Caco-2 (cell line): ENCODE measurements at regions not wholly inside any gene's neighbourhood (a gene's known extent, or its start where the extent isn't known, plus 50 kb on each side); places are given as distances from the start of the nearest gene placed in this dataset.
A peak's percentile ranks its signal among the peaks of the same experiment; 100 is the strongest.

Experiments used
- BruUV-seq: library from RNA; stranded (reverse); fragments of 400-500 nt; replicated peaks from 2 replicates; lab custom pipeline; 2021; lab: Mats Ljungman, UMichigan
- CTCF ChIA-PET: fragments of 300-600 bp; sonication (Branson Sonifier 250); formaldehyde crosslinking; loops from one replicate; lab custom pipeline; 2022; ENCODE audit warnings: antibody characterized with exemption; lab: Charles Lee
- POLR2A ChIA-PET: fragments of 300-600 bp; sonication (Branson Sonifier 250); formaldehyde crosslinking; loops from one replicate; lab custom pipeline; 2022; ENCODE audit warnings: antibody characterized with exemption; lab: Charles Lee
- DNase-seq, 2 experiments: peaks; one replicate each; pipeline versions ENCODE4 v3.0.0 to v3.0.0-alpha.2; 2020 to 2022
- H3K27me3 ChIP-seq: replicated peaks from 2 replicates; pipeline ENCODE4 v1.6.0; 2011; ENCODE audit warnings: low read length; ENCODE audit not compliant: control insufficient read depth, insufficient read depth
- H3K36me3 ChIP-seq: 2 replicates; pipeline ENCODE4 v1.5.1; 2011; ENCODE audit warnings: low read length; ENCODE audit not compliant: control insufficient read depth, insufficient read depth
- H3K4me1 ChIP-seq: fragments of 250-450 bp; sonication (Bioruptor Pico); 2 replicates; pipeline ENCODE4 v1.5.1; 2020; ENCODE audit warnings: mild to moderate bottlenecking
- H3K4me3 ChIP-seq: 2 replicates; pipeline ENCODE4 v1.5.1; 2011; ENCODE audit warnings: low read depth, mild to moderate bottlenecking, control low read depth, low read length
- H3K9me3 ChIP-seq: fragments of 250-450 bp; sonication (Bioruptor Pico); 2 replicates; pipeline ENCODE4 v1.5.1; 2020; ENCODE audit warnings: mild to moderate bottlenecking, moderate library complexity
- H3K27ac Mint-ChIP-seq: one replicate; pipeline ENCODE4 v1.8.0; 2022; ENCODE audit warnings: mixed read lengths; ENCODE audit not compliant: unreplicated experiment
- H3K27me3 Mint-ChIP-seq: one replicate; pipeline ENCODE4 v1.8.0; 2022; ENCODE audit warnings: mixed read lengths; ENCODE audit not compliant: insufficient read depth, unreplicated experiment
- H3K36me3 Mint-ChIP-seq: one replicate; pipeline ENCODE4 v1.8.0; 2022; ENCODE audit warnings: mild to moderate bottlenecking, mixed read lengths; ENCODE audit not compliant: insufficient read depth, unreplicated experiment
- H3K4me1 Mint-ChIP-seq: one replicate; pipeline ENCODE4 v1.8.0; 2022; ENCODE audit warnings: low read depth, mixed read lengths; ENCODE audit not compliant: unreplicated experiment
- H3K4me3 Mint-ChIP-seq: one replicate; pipeline ENCODE4 v1.8.0; 2022; ENCODE audit warnings: mild to moderate bottlenecking, moderate library complexity, mixed read lengths; ENCODE audit not compliant: unreplicated experiment
- H3K9me3 Mint-ChIP-seq: one replicate; pipeline ENCODE4 v1.8.0; 2022; ENCODE audit warnings: mixed read lengths; ENCODE audit not compliant: unreplicated experiment
- intact Hi-C: fragments of 100-400 bp; cut with micrococcal nuclease; formaldehyde crosslinking; loops from one replicate; pipeline ENCODE4 v1.10.0; 2022; ENCODE audit not compliant: unreplicated experiment
- TF ChIP-seq, protein P1 (sequence below), 2 experiments: fragments of 200-600 bp in 1 of 2; IDR thresholded peaks; 1 replicate in 1 of 2; 2 replicates in 1 of 2; pipeline versions ENCODE4 v1.5.1 to v1.8.0; 2011 to 2022; ENCODE audit warnings: antibody characterized with exemption in 1 of 2, control low read depth in 1 of 2, inconsistent platforms in 1 of 2, low read depth in 1 of 2, low read length in 1 of 2, mild to moderate bottlenecking in 1 of 2, moderate library complexity in 1 of 2; ENCODE audit not compliant: insufficient read depth in 1 of 2, severe bottlenecking in 1 of 2, unreplicated experiment in 1 of 2

DNA sequence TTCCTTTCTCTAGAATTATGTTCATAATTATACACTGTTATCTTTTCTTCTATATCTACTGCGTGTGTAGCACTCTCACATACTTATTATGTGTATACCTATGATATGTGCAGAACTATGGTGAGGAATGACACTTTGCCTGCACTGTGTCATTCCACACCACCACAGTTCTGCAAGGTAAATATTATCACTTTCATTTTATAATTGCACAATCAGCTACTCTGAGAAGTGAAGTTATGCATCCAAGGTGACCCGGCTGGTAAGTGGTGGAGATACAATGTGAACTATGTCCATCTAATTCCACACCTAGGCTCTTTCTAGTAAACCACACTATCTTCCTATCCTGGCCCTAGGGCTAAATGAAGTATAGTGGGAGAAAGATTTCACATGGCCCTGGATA, 170.1 kb upstream of the ATP10B start:
- Histone ChIP-seq H3K4me3 (no peak overlapping the region), H3K36me3 (no peaks in the 10 kb centered on the region), H3K9me3 (no peaks in the 10 kb centered on the region), H3K4me1 (no peaks in the 10 kb centered on the region), H3K27me3 (no peaks in the 10 kb centered on the region)
- H3K27ac Mint-ChIP-seq = no peak overlapping the region
- H3K36me3 Mint-ChIP-seq = no peaks in the 10 kb centered on the region
- intact Hi-C loops = loop anchor here (10.0 kb wide), 1 partner anchor 217 kb away; no protein-coding TSS in a partner anchor
- TF ChIP-seq, protein P1, sequence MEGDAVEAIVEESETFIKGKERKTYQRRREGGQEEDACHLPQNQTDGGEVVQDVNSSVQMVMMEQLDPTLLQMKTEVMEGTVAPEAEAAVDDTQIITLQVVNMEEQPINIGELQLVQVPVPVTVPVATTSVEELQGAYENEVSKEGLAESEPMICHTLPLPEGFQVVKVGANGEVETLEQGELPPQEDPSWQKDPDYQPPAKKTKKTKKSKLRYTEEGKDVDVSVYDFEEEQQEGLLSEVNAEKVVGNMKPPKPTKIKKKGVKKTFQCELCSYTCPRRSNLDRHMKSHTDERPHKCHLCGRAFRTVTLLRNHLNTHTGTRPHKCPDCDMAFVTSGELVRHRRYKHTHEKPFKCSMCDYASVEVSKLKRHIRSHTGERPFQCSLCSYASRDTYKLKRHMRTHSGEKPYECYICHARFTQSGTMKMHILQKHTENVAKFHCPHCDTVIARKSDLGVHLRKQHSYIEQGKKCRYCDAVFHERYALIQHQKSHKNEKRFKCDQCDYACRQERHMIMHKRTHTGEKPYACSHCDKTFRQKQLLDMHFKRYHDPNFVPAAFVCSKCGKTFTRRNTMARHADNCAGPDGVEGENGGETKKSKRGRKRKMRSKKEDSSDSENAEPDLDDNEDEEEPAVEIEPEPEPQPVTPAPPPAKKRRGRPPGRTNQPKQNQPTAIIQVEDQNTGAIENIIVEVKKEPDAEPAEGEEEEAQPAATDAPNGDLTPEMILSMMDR (IDR thresholded peaks at IDR 0.05; ENCODE audit: insufficient read depth in 1 of 2, low read depth in 1 of 2, low read length in 1 of 2, severe bottlenecking in 1 of 2, unreplicated experiment in 1 of 2) = no peak
- H3K4me3 Mint-ChIP-seq = no peak overlapping the region
- BruUV-seq = no TSS peak
- CTCF ChIA-PET = no interaction called here
- POLR2A ChIA-PET = no interaction called here
- H3K4me1 Mint-ChIP-seq = peaks cover 8% of the 10 kb centered on the region
- peak in 1 of 2 experiments; percentile 6 for DNase-seq
- H3K27me3 Mint-ChIP-seq = no peaks in the 10 kb centered on the region
- no peaks in the 10 kb centered on the region for H3K9me3 Mint-ChIP-seq

DNA sequence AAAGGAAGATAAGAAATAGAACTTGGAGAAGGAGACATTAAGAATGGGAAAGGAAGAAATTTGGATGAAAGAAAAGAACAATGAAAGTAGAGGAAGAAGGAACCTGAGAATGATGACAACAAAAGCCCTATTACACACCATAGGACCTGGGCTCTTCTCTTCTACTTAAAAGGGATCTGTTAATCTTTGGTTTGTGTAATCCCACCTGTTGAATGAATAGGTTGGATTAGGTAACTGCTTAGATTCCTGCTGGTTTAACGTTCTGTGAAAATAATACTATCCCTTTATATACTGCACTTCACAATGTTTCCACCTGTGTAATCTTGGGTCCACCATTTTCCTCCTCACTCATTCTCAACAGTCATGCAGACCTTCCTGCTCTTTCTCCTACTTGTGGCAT, 157.8 kb upstream of the ATP10B start:
- Histone ChIP-seq H3K27me3 (no peaks in the 10 kb centered on the region; the same call in 1 of the 2 replicates), H3K4me3 (no peak overlapping the region), H3K4me1 (no peaks in the 10 kb centered on the region), H3K36me3 (no peaks in the 10 kb centered on the region), H3K9me3 (no peaks in the 10 kb centered on the region)
- intact Hi-C loops = no loop called here
- no TSS peak for BruUV-seq
- DNase-seq = no peak
- ChIA-PET CTCF (no interaction called here), POLR2A (no interaction called here)
- no peaks in the 10 kb centered on the region for H3K27me3 Mint-ChIP-seq
- no peaks in the 10 kb centered on the region for H3K36me3 Mint-ChIP-seq
- H3K4me3 Mint-ChIP-seq = no peak overlapping the region
- H3K4me1 Mint-ChIP-seq = no peaks in the 10 kb centered on the region
- TF ChIP-seq, protein P1 (IDR thresholded peaks at IDR 0.05; ENCODE audit: insufficient read depth in 1 of 2, low read depth in 1 of 2, low read length in 1 of 2, severe bottlenecking in 1 of 2, unreplicated experiment in 1 of 2) = no peak
- H3K27ac Mint-ChIP-seq = no peak overlapping the region
- peaks cover 17% of the 10 kb centered on the region for H3K9me3 Mint-ChIP-seq

DNA sequence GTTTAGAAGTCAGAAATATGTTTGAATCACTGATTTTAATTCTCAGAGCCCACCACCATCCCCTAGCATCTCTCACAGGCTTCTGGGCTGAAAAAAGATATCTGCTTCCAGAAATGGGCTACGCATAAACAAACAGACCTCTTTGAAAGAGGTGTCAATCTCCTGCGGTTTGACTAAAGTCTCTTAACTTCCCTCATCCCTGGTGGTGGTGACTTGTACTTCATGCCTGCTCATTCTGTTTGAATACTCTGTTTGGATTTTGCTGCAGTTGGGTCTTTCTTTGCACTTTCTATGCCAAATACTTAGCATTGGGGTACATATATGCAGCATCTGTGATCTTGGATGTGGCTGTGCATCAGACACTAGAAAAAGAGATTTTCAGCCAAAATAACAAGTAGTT, 157.2 kb upstream of the ATP10B start:
- Mint-ChIP-seq H3K4me3 (no peak overlapping the region), H3K27ac (no peak overlapping the region), H3K9me3 (peaks cover 17% of the 10 kb centered on the region), H3K4me1 (no peaks in the 10 kb centered on the region), H3K36me3 (no peaks in the 10 kb centered on the region), H3K27me3 (no peaks in the 10 kb centered on the region)
- DNase-seq = no peak
- H3K4me1 ChIP-seq = no peaks in the 10 kb centered on the region
- no TSS peak for BruUV-seq
- TF ChIP-seq, protein P1 (IDR thresholded peaks at IDR 0.05; ENCODE audit: insufficient read depth in 1 of 2, low read depth in 1 of 2, low read length in 1 of 2, severe bottlenecking in 1 of 2, unreplicated experiment in 1 of 2) = no peak
- no peaks in the 10 kb centered on the region for H3K36me3 ChIP-seq
- H3K9me3 ChIP-seq = no peaks in the 10 kb centered on the region
- ChIA-PET POLR2A (no interaction called here), CTCF (no interaction called here)
- no peak overlapping the region for H3K4me3 ChIP-seq
- no peaks in the 10 kb centered on the region; the same call in 1 of the 2 replicates for H3K27me3 ChIP-seq
- intact Hi-C loops = no loop called here
